Stimulated activated memory B cell treated with anti-CD40 and anti-IgM and Interleukin-4, amounts not matched to agents 10 μg/mL and 1 μg/mL and 100 μg/mL, for 72 hours (primary cell): ENCODE measurements at regions not wholly inside any gene's neighbourhood (a gene's known extent, or its start where the extent isn't known, plus 50 kb on each side); places are given as distances from the start of the nearest gene placed in this dataset.

ENCODE experiments used
- ATAC-seq: fragments of 150-1000 bp; cut with Tn5 transposase; 2 replicates; pipeline ENCODE4 v1.10.0; 2021
- H3K27ac Mint-ChIP-seq: one replicate; pipeline ENCODE4 v1.8.0; 2022; ENCODE audit warnings: mild to moderate bottlenecking, mixed read lengths
- H3K27me3 Mint-ChIP-seq: one replicate; pipeline ENCODE4 v1.8.0; 2022; ENCODE audit warnings: mixed read lengths
- H3K36me3 Mint-ChIP-seq: one replicate; pipeline ENCODE4 v1.8.0; 2022; ENCODE audit warnings: mixed read lengths
- H3K4me1 Mint-ChIP-seq: one replicate; pipeline ENCODE4 v1.8.0; 2022; ENCODE audit warnings: mixed read lengths
- H3K4me3 Mint-ChIP-seq: one replicate; pipeline ENCODE4 v1.8.0; 2022; ENCODE audit warnings: mild to moderate bottlenecking, moderate library complexity, mixed read lengths
- H3K9me3 Mint-ChIP-seq: one replicate; pipeline ENCODE4 v1.8.0; 2022; ENCODE audit warnings: mixed read lengths

DNA sequence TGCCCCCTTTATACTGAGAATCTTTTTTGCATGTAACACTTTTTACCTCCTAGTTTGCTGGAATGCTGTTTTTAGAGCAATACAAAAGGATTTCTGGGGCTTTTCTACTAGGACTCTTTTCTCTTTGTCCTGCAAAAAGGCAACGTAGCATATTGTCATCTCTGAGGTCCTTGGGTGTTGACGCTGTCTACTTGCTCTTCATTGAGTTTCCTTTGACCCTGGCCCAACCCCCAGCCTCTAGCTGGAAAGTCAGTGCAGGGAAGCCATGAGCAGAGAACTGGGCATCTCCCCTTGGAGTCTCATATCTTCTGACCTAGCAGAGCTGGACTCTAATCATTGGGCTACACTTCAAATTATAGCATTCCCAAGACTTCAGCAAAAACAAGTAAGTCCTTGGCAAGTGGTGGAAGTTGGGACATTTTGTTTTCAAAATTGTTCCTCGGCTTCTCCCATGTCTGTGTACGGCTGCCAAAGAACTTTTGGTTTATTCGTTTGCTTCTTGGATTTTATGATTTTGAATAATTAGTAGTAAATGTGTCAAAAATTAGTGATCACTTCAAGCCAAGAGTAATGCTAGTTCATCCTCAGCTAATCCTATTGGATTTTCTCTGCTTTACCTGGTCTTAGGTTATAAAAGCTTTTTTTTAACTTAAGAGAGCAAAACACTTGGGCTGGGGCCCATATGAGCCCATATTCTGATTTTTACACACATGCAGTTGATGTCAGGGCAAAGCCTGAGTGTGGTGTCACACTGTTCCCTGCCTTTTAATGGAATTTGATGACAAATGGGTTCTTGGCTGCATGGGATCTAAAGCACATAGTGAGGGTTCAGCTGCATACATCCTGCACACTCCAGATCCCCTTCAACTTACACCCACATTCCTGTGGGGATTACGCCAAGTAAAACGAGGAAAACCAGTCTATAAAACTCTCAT is 419.5 kb upstream of the C2CD4B start:
- no peak overlapping the region for H3K4me3 Mint-ChIP-seq
- no peaks in the 10 kb centered on the region for H3K9me3 Mint-ChIP-seq
- ATAC-seq: no peak
- H3K27me3 Mint-ChIP-seq: peaks cover 12% of the 10 kb centered on the region
- peaks cover 2% of the 10 kb centered on the region for H3K4me1 Mint-ChIP-seq
- H3K36me3 Mint-ChIP-seq: no peaks in the 10 kb centered on the region
- H3K27ac Mint-ChIP-seq: no peak overlapping the region

DNA sequence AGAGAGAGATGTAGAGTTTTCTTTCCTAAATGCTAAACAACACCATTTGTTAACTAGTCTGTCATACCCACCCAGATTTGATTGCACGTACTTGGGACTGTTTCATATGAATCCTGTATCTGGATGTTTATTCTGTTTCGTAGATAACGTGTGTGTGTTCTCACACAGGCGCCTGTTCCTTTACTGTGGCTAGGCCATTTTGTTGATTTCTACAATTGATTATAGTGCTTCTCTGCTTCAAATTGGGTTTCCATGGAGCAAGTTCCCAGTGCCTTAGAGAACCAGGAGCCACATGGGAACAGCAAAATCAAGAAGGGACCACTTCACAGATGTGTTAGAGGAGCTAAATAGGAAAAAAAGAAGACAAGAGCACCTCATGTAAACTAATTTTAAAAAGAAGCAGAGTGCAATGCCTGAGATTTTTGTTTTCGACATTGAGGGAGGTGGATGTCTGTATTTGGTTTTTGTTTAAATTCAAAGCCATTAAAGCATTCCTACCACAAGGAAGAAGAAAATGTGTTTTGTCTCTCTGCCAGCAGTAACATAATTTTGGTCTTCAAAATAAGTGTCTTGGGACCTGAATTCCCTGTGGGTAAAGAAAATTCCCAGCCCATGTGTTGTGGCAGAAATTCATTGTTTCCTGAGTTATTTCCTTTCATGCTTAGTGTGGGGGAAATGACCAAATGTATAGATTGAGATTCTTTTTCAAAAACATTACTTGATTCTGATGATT is 424.0 kb upstream of the C2CD4B start:
- Mint-ChIP-seq H3K27me3 (peaks cover 9% of the 10 kb centered on the region), H3K27ac (no peak overlapping the region), H3K4me3 (no peak overlapping the region), H3K4me1 (no peaks in the 10 kb centered on the region), H3K36me3 (no peaks in the 10 kb centered on the region), H3K9me3 (no peaks in the 10 kb centered on the region)
- ATAC-seq: no peak

DNA sequence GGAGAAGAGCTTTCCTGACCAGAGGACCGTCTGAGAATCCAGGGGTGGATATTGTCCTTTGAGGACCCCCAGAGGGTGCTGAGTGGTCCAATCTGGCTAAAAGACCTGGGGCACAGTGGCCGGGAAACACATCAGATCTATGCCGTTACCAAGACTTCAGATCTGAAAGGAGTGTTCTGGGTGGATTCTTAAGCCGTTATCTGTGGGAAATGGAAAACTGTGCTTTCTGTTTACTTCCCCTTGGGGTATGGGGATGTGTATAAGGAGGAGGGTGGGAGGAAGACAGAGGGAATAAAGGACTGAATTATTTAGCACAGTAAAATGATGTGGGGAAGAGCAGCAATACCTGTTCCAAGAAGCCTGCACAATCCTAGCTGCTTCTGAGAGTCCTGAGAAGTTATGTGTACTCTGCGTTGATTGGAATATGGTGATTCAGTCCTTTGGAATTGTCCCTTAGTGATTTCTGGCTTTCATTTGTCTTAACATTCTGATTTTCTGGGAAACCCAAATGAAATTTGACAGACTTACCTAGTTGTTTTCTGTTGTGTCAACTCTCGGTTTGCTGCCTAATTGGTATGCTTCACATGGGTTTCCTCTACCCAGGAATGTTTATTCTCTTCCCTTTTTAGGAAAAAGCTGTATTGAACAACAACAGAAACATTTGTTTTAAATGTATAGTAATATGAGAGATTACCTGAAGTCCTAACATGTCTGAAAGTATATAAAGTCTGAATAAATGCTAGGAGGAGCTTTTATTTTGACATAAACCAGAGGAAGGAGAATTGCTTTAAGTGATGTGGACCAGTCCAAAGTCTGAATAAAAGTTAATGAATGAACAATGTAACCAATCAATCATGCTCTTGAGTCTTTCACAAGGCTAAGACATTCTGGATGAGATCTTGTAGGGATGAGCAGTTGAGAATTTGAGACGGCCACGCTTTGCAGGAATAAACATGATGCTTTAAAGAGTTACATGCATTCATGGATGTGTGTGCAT is 427.1 kb upstream of the C2CD4B start:
- peaks cover 9% of the 10 kb centered on the region for H3K27me3 Mint-ChIP-seq
- H3K9me3 Mint-ChIP-seq: no peaks in the 10 kb centered on the region
- H3K4me1 Mint-ChIP-seq: no peaks in the 10 kb centered on the region
- ATAC-seq: no peak
- no peak overlapping the region for H3K4me3 Mint-ChIP-seq
- H3K36me3 Mint-ChIP-seq: no peaks in the 10 kb centered on the region
- no peak overlapping the region for H3K27ac Mint-ChIP-seq

DNA sequence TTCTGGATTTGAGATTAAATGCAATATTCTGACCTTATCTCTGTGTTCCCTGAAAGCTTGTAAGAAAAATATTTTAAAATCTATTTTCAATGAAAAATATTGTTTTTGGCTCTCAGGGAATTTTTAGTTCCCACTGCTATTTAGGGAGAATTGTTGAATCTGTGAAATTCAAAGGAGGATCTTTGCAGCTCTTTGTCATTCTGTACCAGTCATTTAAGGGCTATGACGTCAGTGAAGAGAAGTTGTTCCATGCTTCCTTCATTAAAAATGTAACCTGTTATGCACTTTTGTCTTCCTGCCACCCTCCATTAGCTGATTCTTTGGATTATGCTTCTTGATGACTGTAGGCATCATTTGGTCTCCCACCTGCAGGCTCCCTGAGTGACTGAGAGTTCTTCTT is 427.8 kb upstream of the C2CD4B start:
- H3K9me3 Mint-ChIP-seq: no peaks in the 10 kb centered on the region
- H3K27ac Mint-ChIP-seq: no peak overlapping the region
- no peak overlapping the region for H3K4me3 Mint-ChIP-seq
- no peaks in the 10 kb centered on the region for H3K36me3 Mint-ChIP-seq
- H3K4me1 Mint-ChIP-seq: no peaks in the 10 kb centered on the region
- no peak for ATAC-seq
- H3K27me3 Mint-ChIP-seq: peaks cover 9% of the 10 kb centered on the region

DNA sequence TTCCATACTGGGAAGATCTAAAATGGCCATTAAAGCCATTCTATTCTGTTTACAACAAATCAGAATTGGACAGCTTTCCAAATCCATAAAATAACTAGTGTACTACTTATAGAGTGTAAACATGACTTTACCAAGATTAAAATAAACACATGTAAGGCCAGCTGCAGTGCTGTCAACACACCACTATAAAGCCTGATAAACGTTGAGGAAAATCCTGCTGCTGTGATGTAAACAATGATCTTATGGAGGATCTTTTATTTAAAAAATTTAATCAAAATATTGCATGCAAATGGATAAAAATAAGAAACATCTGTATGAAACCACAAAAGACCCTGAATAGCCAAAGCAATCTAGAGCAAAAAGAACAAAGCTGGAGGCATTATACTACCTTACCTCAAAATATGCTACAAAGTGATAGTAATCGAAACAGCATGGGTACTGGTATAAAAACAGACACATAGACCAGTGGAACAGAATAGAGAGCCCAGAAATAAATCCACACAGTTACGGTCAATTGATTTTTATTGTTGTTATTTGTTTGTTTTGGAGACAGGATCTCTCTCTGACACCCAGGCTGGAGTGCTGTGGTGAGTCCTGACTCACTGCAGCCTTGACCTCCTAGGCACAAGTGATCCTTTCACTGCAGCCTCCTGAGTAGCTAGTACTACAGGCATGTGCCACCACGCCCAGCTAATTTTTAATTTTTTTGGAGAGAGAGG is 428.8 kb upstream of the C2CD4B start:
- H3K36me3 Mint-ChIP-seq: no peaks in the 10 kb centered on the region
- H3K27me3 Mint-ChIP-seq: peaks cover 9% of the 10 kb centered on the region
- H3K4me3 Mint-ChIP-seq: no peak overlapping the region
- H3K27ac Mint-ChIP-seq: no peak overlapping the region
- H3K9me3 Mint-ChIP-seq: no peaks in the 10 kb centered on the region
- no peak for ATAC-seq
- no peaks in the 10 kb centered on the region for H3K4me1 Mint-ChIP-seq

GRCh38 chr15:62598217-62598616 is 433.1 kb upstream of the C2CD4B start:
- Mint-ChIP-seq H3K4me1 (no peaks in the 10 kb centered on the region), H3K27ac (no peak overlapping the region), H3K27me3 (no peaks in the 10 kb centered on the region), H3K4me3 (no peak overlapping the region), H3K9me3 (no peaks in the 10 kb centered on the region), H3K36me3 (no peaks in the 10 kb centered on the region)
- no peak for ATAC-seq

DNA sequence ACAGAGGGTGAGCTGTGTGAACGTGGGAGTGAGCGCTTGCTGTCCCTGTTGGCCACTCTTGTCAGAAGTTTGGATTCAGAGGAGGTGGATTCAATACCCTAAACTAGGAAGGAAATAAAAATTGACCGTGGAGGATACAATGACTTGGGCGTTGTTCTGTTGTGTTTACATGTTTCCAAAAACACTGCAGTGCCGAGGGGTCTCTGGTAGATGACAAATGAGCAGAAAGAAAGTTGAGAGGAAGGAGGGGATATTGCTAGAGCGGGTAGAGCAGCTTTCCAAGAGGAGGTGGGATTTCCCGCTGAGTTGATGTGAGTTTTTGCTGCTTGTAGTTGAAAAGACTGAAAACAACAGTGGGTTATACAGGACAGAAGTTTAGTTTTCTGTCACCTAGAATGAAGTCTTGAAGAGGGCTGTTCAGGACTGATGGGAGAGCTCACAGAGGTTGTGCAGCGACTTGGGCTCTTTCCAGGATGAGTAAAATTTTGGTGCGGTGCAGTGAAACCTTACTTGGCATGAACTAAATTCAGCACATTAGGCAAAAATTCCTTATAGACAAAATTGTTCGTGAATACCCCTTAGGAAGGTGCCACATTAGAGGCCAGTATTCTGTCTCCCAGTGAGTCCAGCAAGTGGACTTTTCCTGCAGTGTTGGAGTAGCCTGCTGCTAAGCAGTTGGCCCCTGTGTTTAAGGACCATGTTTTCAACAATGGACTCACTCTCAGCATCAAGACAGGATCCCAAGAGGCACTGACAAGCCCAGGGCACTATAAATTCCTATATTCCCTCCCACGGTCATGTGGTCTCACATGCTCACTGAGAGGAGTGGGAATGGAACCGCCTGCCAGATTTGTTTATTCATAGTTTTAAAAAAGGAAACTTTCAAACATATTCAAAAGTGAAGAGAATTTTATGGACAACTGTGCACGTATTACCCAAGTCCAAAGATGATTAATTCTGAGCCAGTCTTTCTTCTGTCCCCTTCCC is 435.0 kb upstream of the C2CD4B start:
- no peak for ATAC-seq
- H3K9me3 Mint-ChIP-seq: no peaks in the 10 kb centered on the region
- H3K36me3 Mint-ChIP-seq: no peaks in the 10 kb centered on the region
- no peaks in the 10 kb centered on the region for H3K27me3 Mint-ChIP-seq
- H3K4me1 Mint-ChIP-seq: no peaks in the 10 kb centered on the region
- no peak overlapping the region for H3K27ac Mint-ChIP-seq
- no peak overlapping the region for H3K4me3 Mint-ChIP-seq

DNA sequence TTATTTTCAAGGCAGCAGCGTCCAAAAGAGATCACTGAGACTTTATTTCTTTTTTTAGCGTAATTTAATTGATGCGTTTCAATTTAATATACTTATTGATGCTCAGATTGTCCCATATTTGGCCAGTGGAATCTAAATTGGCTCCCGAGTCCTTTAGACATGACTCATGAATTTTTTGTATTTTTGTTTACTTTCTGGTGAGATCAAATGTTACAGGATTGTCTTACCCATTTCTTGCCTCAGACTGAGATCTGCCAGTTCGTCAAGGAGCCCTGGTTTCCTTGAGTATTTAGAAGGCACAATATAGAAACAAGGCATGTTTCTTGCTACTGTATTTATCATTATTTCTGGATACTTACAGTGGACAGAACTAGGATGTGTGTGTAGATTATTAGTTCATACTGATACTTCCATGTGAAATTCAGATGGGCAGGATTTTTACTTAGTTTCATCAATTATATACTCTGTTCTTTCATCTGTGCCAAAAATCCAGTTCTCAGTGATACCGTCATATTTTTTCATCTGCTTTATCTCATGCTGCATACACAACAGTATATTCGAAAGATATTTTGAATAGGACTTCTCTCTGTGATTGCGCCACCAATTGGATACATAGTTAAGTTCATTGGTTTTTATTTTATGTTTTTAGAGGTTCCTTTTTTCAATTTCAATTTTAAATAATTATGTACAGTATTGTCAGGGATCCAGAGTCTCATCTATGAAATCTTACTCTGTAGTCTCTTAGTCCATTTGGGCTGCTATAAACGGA is 436.9 kb upstream of the C2CD4B start:
- no peaks in the 10 kb centered on the region for H3K9me3 Mint-ChIP-seq
- H3K27me3 Mint-ChIP-seq: no peaks in the 10 kb centered on the region
- H3K4me1 Mint-ChIP-seq: no peaks in the 10 kb centered on the region
- no peak overlapping the region for H3K4me3 Mint-ChIP-seq
- no peaks in the 10 kb centered on the region for H3K36me3 Mint-ChIP-seq
- ATAC-seq: no peak
- H3K27ac Mint-ChIP-seq: no peak overlapping the region

- no peak overlapping the region for H3K4me3 Mint-ChIP-seq
- ATAC-seq: no peak
- no peaks in the 10 kb centered on the region for H3K4me1 Mint-ChIP-seq
- H3K27ac Mint-ChIP-seq: no peak overlapping the region
- H3K27me3 Mint-ChIP-seq: peaks cover 10% of the 10 kb centered on the region
- no peaks in the 10 kb centered on the region for H3K9me3 Mint-ChIP-seq
- H3K36me3 Mint-ChIP-seq: no peaks in the 10 kb centered on the region
These were observed 438.7 kb upstream of the C2CD4B start for GRCh38 chr15:62603742-62604141.

GRCh38 chr15:62605282-62605681 is 437.3 kb upstream of the TPM1 start:
- no peaks in the 10 kb centered on the region for H3K36me3 Mint-ChIP-seq
- H3K4me1 Mint-ChIP-seq: no peaks in the 10 kb centered on the region
- H3K27me3 Mint-ChIP-seq: peaks cover 14% of the 10 kb centered on the region
- ATAC-seq: no peak
- H3K27ac Mint-ChIP-seq: no peak overlapping the region
- H3K9me3 Mint-ChIP-seq: no peaks in the 10 kb centered on the region
- no peak overlapping the region for H3K4me3 Mint-ChIP-seq

GRCh38 chr15:62606376-62607113 is 436.0 kb upstream of the TPM1 start:
- Mint-ChIP-seq H3K9me3 (no peaks in the 10 kb centered on the region), H3K36me3 (no peaks in the 10 kb centered on the region), H3K4me1 (no peaks in the 10 kb centered on the region), H3K4me3 (no peak overlapping the region), H3K27me3 (peaks cover 14% of the 10 kb centered on the region), H3K27ac (no peak overlapping the region)
- no peak for ATAC-seq

DNA sequence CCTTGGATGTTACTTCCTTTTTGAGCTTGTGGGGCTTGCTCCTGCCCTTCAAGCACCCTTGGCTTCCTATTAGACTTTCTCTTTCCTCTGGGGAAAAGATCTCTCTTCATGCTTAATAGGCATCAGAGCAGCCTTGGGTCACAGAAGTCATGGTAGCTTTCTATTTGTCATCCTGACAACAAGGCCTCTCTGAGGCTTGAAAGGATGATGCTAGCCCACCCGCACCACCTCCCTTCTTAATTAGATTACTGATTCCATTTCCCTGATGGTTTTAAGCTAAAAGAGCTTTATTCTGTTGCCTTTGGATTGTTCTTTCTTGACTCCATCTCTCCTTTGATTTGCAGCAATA is 435.5 kb upstream of the TPM1 start:
- Mint-ChIP-seq H3K4me1 (no peaks in the 10 kb centered on the region), H3K27me3 (peaks cover 19% of the 10 kb centered on the region), H3K27ac (no peak overlapping the region), H3K4me3 (no peak overlapping the region), H3K36me3 (no peaks in the 10 kb centered on the region), H3K9me3 (no peaks in the 10 kb centered on the region)
- ATAC-seq: no peak

GRCh38 chr15:62607643-62608042 is 434.9 kb upstream of the TPM1 start:
- no peak overlapping the region for H3K27ac Mint-ChIP-seq
- no peaks in the 10 kb centered on the region for H3K36me3 Mint-ChIP-seq
- H3K27me3 Mint-ChIP-seq: peaks cover 23% of the 10 kb centered on the region
- no peak for ATAC-seq
- H3K4me1 Mint-ChIP-seq: no peaks in the 10 kb centered on the region
- no peak overlapping the region for H3K4me3 Mint-ChIP-seq
- no peaks in the 10 kb centered on the region for H3K9me3 Mint-ChIP-seq
